ENCODE measurements at regions not wholly inside any gene's neighbourhood (a gene's known extent, or its start where the extent isn't known, plus 50 kb on each side); places are given as distances from the start of the nearest gene placed in this dataset.
"Not testable (repeated sequence)": the region's sequence is repeated elsewhere in the genome, so short reads cannot be mapped to it uniquely, and the experiment has no call there.

DNA sequence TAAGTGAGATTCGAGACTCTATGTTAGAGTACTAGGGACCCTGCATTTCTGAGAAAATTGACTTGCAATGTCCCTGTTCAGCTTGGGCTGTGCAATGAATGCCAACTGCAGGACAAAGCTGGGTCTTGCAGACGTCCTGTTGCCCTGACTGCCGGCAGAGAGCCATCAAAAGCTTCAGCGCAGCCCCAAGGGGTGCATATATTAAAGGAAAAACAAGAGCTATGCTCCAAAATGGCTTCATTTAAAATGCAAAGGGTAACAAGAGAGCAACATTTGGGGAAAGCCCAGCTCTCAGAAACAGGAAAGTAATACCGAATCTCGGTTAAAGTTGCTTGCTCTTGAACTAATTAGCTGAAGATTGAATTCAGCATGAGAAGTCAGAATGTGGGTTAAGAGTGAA, 110.9 kb upstream of the PNPT1 start:
- Mint-ChIP-seq H3K27me3 (no peaks in the 10 kb centered on the region), H3K36me3 (ENCODE audit: insufficient read depth) (no peaks in the 10 kb centered on the region), H3K4me1 (ENCODE audit: low read depth) (peaks cover 9% of the 10 kb centered on the region), H3K4me3 (ENCODE audit: low read depth) (no peak overlapping the region), H3K9me3 (ENCODE audit: low read depth) (no peaks in the 10 kb centered on the region), H3K27ac (no peak overlapping the region)
- no peak for DNase-seq (ENCODE audit: low spot score, unreplicated experiment)
- TF ChIP-seq, protein P1, sequence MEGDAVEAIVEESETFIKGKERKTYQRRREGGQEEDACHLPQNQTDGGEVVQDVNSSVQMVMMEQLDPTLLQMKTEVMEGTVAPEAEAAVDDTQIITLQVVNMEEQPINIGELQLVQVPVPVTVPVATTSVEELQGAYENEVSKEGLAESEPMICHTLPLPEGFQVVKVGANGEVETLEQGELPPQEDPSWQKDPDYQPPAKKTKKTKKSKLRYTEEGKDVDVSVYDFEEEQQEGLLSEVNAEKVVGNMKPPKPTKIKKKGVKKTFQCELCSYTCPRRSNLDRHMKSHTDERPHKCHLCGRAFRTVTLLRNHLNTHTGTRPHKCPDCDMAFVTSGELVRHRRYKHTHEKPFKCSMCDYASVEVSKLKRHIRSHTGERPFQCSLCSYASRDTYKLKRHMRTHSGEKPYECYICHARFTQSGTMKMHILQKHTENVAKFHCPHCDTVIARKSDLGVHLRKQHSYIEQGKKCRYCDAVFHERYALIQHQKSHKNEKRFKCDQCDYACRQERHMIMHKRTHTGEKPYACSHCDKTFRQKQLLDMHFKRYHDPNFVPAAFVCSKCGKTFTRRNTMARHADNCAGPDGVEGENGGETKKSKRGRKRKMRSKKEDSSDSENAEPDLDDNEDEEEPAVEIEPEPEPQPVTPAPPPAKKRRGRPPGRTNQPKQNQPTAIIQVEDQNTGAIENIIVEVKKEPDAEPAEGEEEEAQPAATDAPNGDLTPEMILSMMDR (IDR thresholded peaks at IDR 0.05; ENCODE audit: unreplicated experiment) = no peak

DNA sequence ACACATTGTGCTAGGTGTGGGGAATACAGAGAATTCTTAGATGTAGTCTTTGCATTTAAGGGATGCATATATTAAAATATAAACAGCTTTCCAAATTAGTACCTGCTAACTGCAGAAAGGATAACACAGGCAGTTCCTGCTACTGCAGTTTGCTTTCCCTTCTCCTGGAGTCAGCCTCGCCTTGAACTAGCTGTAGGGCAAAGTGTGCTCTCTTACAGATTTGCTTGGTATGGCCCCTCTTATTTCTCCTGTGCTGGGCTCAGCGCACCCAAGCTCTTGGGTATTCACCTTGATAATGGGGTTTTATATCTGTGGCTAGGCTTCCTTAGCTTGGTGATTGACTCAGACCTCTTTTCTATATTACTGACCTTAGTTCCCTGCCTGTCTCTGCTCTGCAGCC, 108.4 kb upstream of the PNPT1 start:
- DNase-seq (ENCODE audit: low spot score, unreplicated experiment) = no peak
- TF ChIP-seq, protein P1 (IDR thresholded peaks at IDR 0.05; ENCODE audit: unreplicated experiment) = no peak
- H3K4me1 Mint-ChIP-seq (ENCODE audit: low read depth) = peaks cover 9% of the 10 kb centered on the region
- H3K27me3 Mint-ChIP-seq = no peaks in the 10 kb centered on the region
- H3K27ac Mint-ChIP-seq = no peak overlapping the region
- no peaks in the 10 kb centered on the region for H3K36me3 Mint-ChIP-seq (ENCODE audit: insufficient read depth)
- H3K4me3 Mint-ChIP-seq (ENCODE audit: low read depth) = no peak overlapping the region
- H3K9me3 Mint-ChIP-seq (ENCODE audit: low read depth) = peaks cover 11% of the 10 kb centered on the region

GRCh38 chr2:55801436-55801835, 107.8 kb upstream of the PNPT1 start:
- peaks cover 13% of the 10 kb centered on the region for H3K9me3 Mint-ChIP-seq (ENCODE audit: low read depth)
- H3K4me1 Mint-ChIP-seq (ENCODE audit: low read depth) = peaks cover 9% of the 10 kb centered on the region
- no peak overlapping the region for H3K4me3 Mint-ChIP-seq (ENCODE audit: low read depth)
- no peaks in the 10 kb centered on the region for H3K27me3 Mint-ChIP-seq
- TF ChIP-seq, protein P1 (IDR thresholded peaks at IDR 0.05; ENCODE audit: unreplicated experiment) = no peak
- H3K36me3 Mint-ChIP-seq (ENCODE audit: insufficient read depth) = no peaks in the 10 kb centered on the region
- no peak overlapping the region for H3K27ac Mint-ChIP-seq
- no peak for DNase-seq (ENCODE audit: low spot score, unreplicated experiment)

DNA sequence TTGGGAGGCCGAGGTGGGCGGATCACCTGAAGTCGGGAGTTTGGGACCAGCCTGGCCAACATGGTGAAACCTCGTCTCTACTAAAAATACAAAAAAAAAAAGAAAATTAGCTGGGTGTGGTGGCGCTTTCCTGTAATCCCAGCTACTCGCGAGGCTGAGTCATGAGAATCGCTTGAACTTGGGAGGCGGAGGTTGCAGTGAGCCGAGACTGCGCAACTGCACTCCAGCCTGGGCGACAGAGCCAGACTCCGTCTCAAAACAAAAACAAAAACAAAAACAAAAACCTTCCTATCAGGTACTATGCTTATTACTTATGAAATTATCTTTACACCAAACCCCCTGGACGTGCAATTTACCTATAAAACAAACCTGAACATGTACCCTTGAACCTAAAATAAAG, 106.0 kb upstream of the PNPT1 start:
- H3K9me3 Mint-ChIP-seq (ENCODE audit: low read depth) = peaks cover 17% of the 10 kb centered on the region
- H3K4me1 Mint-ChIP-seq (ENCODE audit: low read depth); H3K27me3 Mint-ChIP-seq; H3K27ac Mint-ChIP-seq; H3K4me3 Mint-ChIP-seq (ENCODE audit: low read depth); DNase-seq (ENCODE audit: low spot score, unreplicated experiment); H3K36me3 Mint-ChIP-seq (ENCODE audit: insufficient read depth): not testable (repeated sequence)

DNA sequence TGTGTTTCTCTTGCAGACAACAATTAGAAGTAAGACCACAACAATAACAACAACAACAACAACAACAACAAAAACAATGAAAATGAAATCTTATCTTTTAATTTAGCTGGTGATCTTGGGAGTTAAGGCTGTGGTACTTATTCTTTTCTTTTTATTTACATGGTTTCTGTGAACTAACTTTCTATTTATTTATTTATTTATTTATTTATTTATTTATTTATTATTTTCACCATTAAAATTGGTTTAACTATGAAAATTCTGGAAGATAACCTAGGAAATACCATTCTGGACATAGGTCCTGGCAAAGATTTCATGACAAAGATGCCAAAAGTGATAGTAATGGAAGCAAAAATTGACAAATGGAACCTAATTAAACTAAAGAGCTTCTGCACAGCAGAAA, 102.5 kb upstream of the PNPT1 start:
- TF ChIP-seq, protein P1 (IDR thresholded peaks at IDR 0.05; ENCODE audit: unreplicated experiment) = no peak
- Mint-ChIP-seq H3K27me3 (no peaks in the 10 kb centered on the region), H3K27ac (no peak overlapping the region), H3K4me1 (ENCODE audit: low read depth) (no peaks in the 10 kb centered on the region), H3K36me3 (ENCODE audit: insufficient read depth) (peaks cover 3% of the 10 kb centered on the region), H3K4me3 (ENCODE audit: low read depth) (no peak overlapping the region), H3K9me3 (ENCODE audit: low read depth) (peaks cover 29% of the 10 kb centered on the region)
- DNase-seq (ENCODE audit: low spot score, unreplicated experiment) = no peak

GRCh38 chr2:55793602-55794001, 100.0 kb upstream of the PNPT1 start:
- not testable (repeated sequence) for H3K27me3 Mint-ChIP-seq; H3K27ac Mint-ChIP-seq; H3K36me3 Mint-ChIP-seq (ENCODE audit: insufficient read depth); H3K4me3 Mint-ChIP-seq (ENCODE audit: low read depth); H3K4me1 Mint-ChIP-seq (ENCODE audit: low read depth); DNase-seq (ENCODE audit: low spot score, unreplicated experiment)
- peaks cover 26% of the 10 kb centered on the region for H3K9me3 Mint-ChIP-seq (ENCODE audit: low read depth)

Data from progenitor cell of endocrine pancreas (in vitro differentiated cells).